Endodermal cell (in vitro differentiated cells): ENCODE measurements at regions not wholly inside any gene's neighbourhood (a gene's known extent, or its start where the extent isn't known, plus 50 kb on each side); places are given as distances from the start of the nearest gene placed in this dataset.
A peak's percentile ranks its signal among the peaks of the same experiment; 100 is the strongest.
"Not testable (repeated sequence)": the region's sequence is repeated elsewhere in the genome, so short reads cannot be mapped to it uniquely, and the experiment has no call there.

Source experiments
- DNase-seq: peaks from one replicate; pipeline ENCODE4 v3.0.0-alpha.2; 2017
- H3K27ac ChIP-seq: 2 replicates; pipeline ENCODE4 v1.5.1; 2013; ENCODE audit warnings: mild to moderate bottlenecking, low read depth, low read length, moderate library complexity
- H3K27me3 ChIP-seq: 2 replicates; pipeline ENCODE4 v1.6.1; 2013; ENCODE audit warnings: mild to moderate bottlenecking, low read length, moderate library complexity; ENCODE audit not compliant: insufficient read depth, control insufficient read depth, poor library complexity, severe bottlenecking
- H3K36me3 ChIP-seq: 2 replicates; pipeline ENCODE4 v1.7.0; 2013; ENCODE audit warnings: mild to moderate bottlenecking, low read length, moderate library complexity; ENCODE audit not compliant: control insufficient read depth, insufficient read depth
- H3K4me1 ChIP-seq: one replicate; pipeline ENCODE4 v1.7.0; 2013; ENCODE audit warnings: low read length; ENCODE audit not compliant: control insufficient read depth, insufficient read depth
- H3K4me3 ChIP-seq: 2 replicates; pipeline ENCODE4 v1.5.1; 2013; ENCODE audit warnings: mild to moderate bottlenecking, low read length, moderate library complexity
- H3K9ac ChIP-seq: 2 replicates; pipeline ENCODE4 v1.6.1; 2013; ENCODE audit warnings: mild to moderate bottlenecking, low read length, moderate library complexity; ENCODE audit not compliant: poor library complexity, severe bottlenecking; ENCODE audit errors: extremely low read depth
- H3K9me3 ChIP-seq: 2 replicates; pipeline ENCODE4 v1.6.1; 2013; ENCODE audit warnings: mild to moderate bottlenecking, low read length, moderate library complexity; ENCODE audit not compliant: control insufficient read depth
- H3K27ac Mint-ChIP-seq: 2 replicates; pipeline ENCODE4 v1.8.0; 2020; ENCODE audit warnings: mixed read lengths
- H3K27me3 Mint-ChIP-seq: 2 replicates; pipeline ENCODE4 v1.8.0; 2021; ENCODE audit warnings: mild to moderate bottlenecking, mixed read lengths; ENCODE audit not compliant: insufficient read depth
- H3K36me3 Mint-ChIP-seq: 2 replicates; pipeline ENCODE4 v1.8.0; 2020; ENCODE audit warnings: low read depth, mixed read lengths
- H3K4me1 Mint-ChIP-seq: 2 replicates; pipeline ENCODE4 v1.8.0; 2020; ENCODE audit warnings: mixed read lengths
- H3K4me3 Mint-ChIP-seq: 2 replicates; pipeline ENCODE4 v1.8.0; 2020; ENCODE audit warnings: mild to moderate bottlenecking, moderate library complexity, mixed read lengths
- H3K9me3 Mint-ChIP-seq: 2 replicates; pipeline ENCODE4 v1.8.0; 2020; ENCODE audit warnings: mild to moderate bottlenecking, mixed read lengths
- WGBS, 2 experiments: methylation state at CpG; one replicate each; pipeline versions ENCODE4 v1.1.5 to v1.1.7; 2013; ENCODE audit warnings: missing lambda C conversion rate in 2 of 2, mixed read lengths in 1 of 2; ENCODE audit not compliant: insufficient coverage in 1 of 2, insufficient read length in 1 of 2; 5-methylcytosine and 5-hydroxymethylcytosine counted together
- TF ChIP-seq, protein P1 (sequence below): fragments of 200-600 bp; sonication (generic); conservative IDR thresholded peaks from 2 replicates; pipeline ENCODE4 v1.5.0; 2021; ENCODE audit warnings: antibody characterized with exemption, mild to moderate bottlenecking

DNA sequence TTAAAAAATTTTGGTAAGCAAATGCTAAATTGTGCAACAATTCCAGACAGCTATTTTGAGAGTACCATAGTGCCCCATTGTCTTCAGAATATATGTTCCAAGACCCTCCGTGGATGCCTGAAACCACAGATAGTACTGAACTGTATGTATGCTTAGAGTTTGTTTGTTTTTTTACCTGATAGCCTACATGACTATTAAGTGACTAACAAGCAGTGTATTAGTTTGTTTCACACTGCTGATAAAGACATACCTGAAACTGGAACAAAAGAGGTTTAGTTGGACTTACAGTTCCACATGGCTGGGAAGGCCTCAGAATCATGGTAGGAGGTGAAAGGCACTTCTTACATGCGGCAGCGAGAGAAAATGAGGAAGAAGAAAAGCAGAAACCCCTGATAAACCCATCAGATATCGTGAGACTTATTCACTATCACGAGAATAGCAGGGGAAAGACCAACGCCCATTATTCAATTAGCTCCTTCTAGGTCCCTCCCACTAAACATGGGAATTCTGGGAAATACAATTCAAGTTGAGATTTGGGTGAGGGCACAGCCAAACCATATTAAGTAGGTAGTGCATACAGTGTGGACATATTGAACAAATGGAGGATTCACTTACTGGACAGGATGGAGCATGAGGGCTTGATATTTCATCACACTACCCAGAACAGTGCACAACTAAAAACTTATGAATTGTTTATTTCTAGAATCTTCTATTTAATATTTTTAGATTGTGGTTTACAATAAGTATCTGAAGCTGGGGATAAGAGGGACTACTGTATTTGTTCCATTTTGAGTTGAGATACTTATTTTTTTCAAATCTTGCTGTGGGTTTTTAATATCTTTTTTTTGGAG lies 78.5 kb downstream of the LHX9 start:
- no peak overlapping the region for H3K4me3 ChIP-seq

DNA sequence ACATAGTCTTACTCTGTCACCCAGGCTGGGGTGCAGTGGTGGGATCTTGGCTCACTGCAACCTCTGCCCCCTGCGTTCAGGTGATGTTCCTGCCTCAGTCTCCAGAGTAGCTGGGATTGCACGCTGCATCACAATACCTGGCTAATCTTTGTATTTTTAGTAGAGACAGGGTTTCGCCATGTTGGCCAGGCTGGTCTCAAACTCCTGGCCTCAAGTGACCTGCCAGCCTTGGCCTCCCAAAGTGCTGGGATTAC lies 79.0 kb downstream of the LHX9 start:
- H3K9me3 ChIP-seq, DNase-seq, H3K9me3 Mint-ChIP-seq, H3K27me3 ChIP-seq, H3K27ac Mint-ChIP-seq, H3K36me3 ChIP-seq, H3K4me1 Mint-ChIP-seq, H3K27ac ChIP-seq, H3K4me1 ChIP-seq, H3K4me3 ChIP-seq, H3K9ac ChIP-seq, H3K36me3 Mint-ChIP-seq, H3K4me3 Mint-ChIP-seq, H3K27me3 Mint-ChIP-seq: not testable (repeated sequence)
- 97 to 100% methylated on average over 2 to 3 of the region's 3 CpGs for WGBS, 2 experiments

More for the DNA sequence above, 78.5 kb downstream of the LHX9 start:
- Mint-ChIP-seq H3K36me3 (no peaks in the 10 kb centered on the region), H3K9me3 (no peaks in the 10 kb centered on the region), H3K27me3 (no peaks in the 10 kb centered on the region), H3K4me1 (peaks cover 8% of the 10 kb centered on the region), H3K27ac (no peak overlapping the region), H3K4me3 (no peak overlapping the region)
- no peaks in the 10 kb centered on the region for H3K36me3 ChIP-seq
- no peaks in the 10 kb centered on the region for H3K27me3 ChIP-seq
- no peaks in the 10 kb centered on the region for H3K4me1 ChIP-seq
- no peak overlapping the region for H3K9ac ChIP-seq
- no peak overlapping the region for H3K27ac ChIP-seq
- 92 to 93% methylated on average over 2 to 6 of the region's 6 CpGs for WGBS, 2 experiments
- H3K9me3 ChIP-seq: no peaks in the 10 kb centered on the region
- no peak for DNase-seq
- TF ChIP-seq, protein P1, sequence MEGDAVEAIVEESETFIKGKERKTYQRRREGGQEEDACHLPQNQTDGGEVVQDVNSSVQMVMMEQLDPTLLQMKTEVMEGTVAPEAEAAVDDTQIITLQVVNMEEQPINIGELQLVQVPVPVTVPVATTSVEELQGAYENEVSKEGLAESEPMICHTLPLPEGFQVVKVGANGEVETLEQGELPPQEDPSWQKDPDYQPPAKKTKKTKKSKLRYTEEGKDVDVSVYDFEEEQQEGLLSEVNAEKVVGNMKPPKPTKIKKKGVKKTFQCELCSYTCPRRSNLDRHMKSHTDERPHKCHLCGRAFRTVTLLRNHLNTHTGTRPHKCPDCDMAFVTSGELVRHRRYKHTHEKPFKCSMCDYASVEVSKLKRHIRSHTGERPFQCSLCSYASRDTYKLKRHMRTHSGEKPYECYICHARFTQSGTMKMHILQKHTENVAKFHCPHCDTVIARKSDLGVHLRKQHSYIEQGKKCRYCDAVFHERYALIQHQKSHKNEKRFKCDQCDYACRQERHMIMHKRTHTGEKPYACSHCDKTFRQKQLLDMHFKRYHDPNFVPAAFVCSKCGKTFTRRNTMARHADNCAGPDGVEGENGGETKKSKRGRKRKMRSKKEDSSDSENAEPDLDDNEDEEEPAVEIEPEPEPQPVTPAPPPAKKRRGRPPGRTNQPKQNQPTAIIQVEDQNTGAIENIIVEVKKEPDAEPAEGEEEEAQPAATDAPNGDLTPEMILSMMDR: no peak

DNA sequence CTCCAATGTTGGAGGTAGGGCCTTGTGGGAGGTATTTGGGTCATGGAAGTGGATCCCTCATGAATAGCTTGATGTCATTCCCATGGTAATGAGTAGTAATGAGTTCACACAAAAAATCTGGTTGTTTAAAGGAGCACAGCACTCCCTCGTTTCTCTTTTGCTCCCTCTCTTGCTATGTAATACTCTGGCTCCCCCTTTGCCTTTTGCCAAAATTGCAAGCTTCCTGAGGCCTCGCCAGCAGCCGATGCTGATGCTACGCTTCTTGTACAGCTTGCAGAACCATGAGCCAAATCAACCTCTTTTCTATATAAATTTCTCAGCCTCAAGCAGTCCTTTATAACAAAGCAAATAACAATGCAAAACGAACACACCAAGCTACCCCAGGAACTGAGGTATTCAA lies 80.9 kb downstream of the LHX9 start:
- TF ChIP-seq, protein P1: peak; percentile 49
- 80 to 100% methylated on average over 3 to 5 of the region's 5 CpGs for WGBS, 2 experiments
- H3K27me3 Mint-ChIP-seq: no peaks in the 10 kb centered on the region
- Histone ChIP-seq H3K27ac (no peak overlapping the region), H3K4me3 (no peak overlapping the region), H3K9ac (no peak overlapping the region), H3K27me3 (no peaks in the 10 kb centered on the region), H3K9me3 (no peaks in the 10 kb centered on the region), H3K36me3 (no peaks in the 10 kb centered on the region), H3K4me1 (no peaks in the 10 kb centered on the region)
- DNase-seq: peak; percentile 56
- H3K4me1 Mint-ChIP-seq: peaks cover 8% of the 10 kb centered on the region
- H3K4me3 Mint-ChIP-seq: no peak overlapping the region
- no peaks in the 10 kb centered on the region for H3K36me3 Mint-ChIP-seq
- H3K27ac Mint-ChIP-seq: no peak overlapping the region
- H3K9me3 Mint-ChIP-seq: no peaks in the 10 kb centered on the region
